SIG-M5 treated with dmso at 0.1 percent for 504 hours (cell line): ENCODE measurements at regions not wholly inside any gene's neighbourhood (a gene's known extent, or its start where the extent isn't known, plus 50 kb on each side); places are given as distances from the start of the nearest gene placed in this dataset.
"Not testable (repeated sequence)": the region's sequence is repeated elsewhere in the genome, so short reads cannot be mapped to it uniquely, and the experiment has no call there.

ENCODE experiments used
- DNase-seq: peaks from one replicate; lab custom pipeline; 2025; ENCODE audit not compliant: unreplicated experiment; lab: John Stamatoyannopoulos, UW

- peak; percentile 97 for DNase-seq
These were observed 104.6 kb downstream of the OR2B2 start for GRCh38 chr6:27807441-27808241.

GRCh38 chr6:27806981-27807440 is 105.2 kb downstream of the OR2B2 start:
- no peak for DNase-seq

- DNase-seq = no peak
These were observed 106.8 kb downstream of the OR2B2 start for GRCh38 chr6:27805347-27805746.

GRCh38 chr6:27804851-27805250 is 107.3 kb downstream of the OR2B2 start:
- DNase-seq = no peak

GRCh38 chr6:27800731-27801373 is 111.3 kb downstream of the OR2B2 start:
- no peak for DNase-seq

- DNase-seq = no peak
These were observed 114.2 kb downstream of the OR2B2 start for GRCh38 chr6:27797960-27798359.

GRCh38 chr6:27796736-27797481 is 115.3 kb downstream of the OR2B2 start:
- DNase-seq = not testable (repeated sequence)

GRCh38 chr6:27795697-27796494 is 116.3 kb downstream of the OR2B2 start:
- peak; percentile 85 for DNase-seq

GRCh38 chr6:27791182-27791943 is 120.8 kb downstream of the OR2B2 start:
- DNase-seq = peak; percentile 73

GRCh38 chr6:27788376-27788775 is 123.8 kb downstream of the OR2B2 start:
- not testable (repeated sequence) for DNase-seq

GRCh38 chr6:27786048-27786447 is 126.1 kb downstream of the OR2B2 start:
- no peak for DNase-seq

GRCh38 chr6:27785294-27785693 is 126.9 kb downstream of the OR2B2 start:
- no peak for DNase-seq

GRCh38 chr6:27782748-27783147 is 129.4 kb downstream of the OR2B2 start:
- no peak for DNase-seq

- no peak for DNase-seq
These were observed 133.4 kb downstream of the OR2B2 start for GRCh38 chr6:27778625-27779417.

GRCh38 chr6:27777614-27778355 is 134.4 kb downstream of the OR2B2 start:
- DNase-seq = no peak

- DNase-seq = no peak
These were observed 135.1 kb downstream of the OR2B2 start for GRCh38 chr6:27777126-27777525.

- no peak for DNase-seq
These were observed 135.7 kb downstream of the OR2B2 start for GRCh38 chr6:27776504-27776903.

- no peak for DNase-seq
These were observed 136.4 kb downstream of the OR2B2 start for GRCh38 chr6:27775796-27776184.
